HG03135 (cell line): ENCODE measurements at regions not wholly inside any gene's neighbourhood (a gene's known extent, or its start where the extent isn't known, plus 50 kb on each side); places are given as distances from the start of the nearest gene placed in this dataset.
A peak's percentile ranks its signal among the peaks of the same experiment; 100 is the strongest.
"Not testable (repeated sequence)": the region's sequence is repeated elsewhere in the genome, so short reads cannot be mapped to it uniquely, and the experiment has no call there.

ENCODE experiments used
- ATAC-seq: cut with Tn5 transposase; IDR thresholded peaks from one replicate; pipeline ENCODE4 v1.9.1; 2021; ENCODE audit warnings: mild to moderate bottlenecking, moderate library complexity; ENCODE audit not compliant: unreplicated experiment

- no peak for ATAC-seq
Observed at GRCh38 chr2:19109518-19109917, 248.9 kb downstream of the OSR1 start.

GRCh38 chr2:19106376-19106775, 252.0 kb downstream of the OSR1 start:
- no peak for ATAC-seq

- ATAC-seq: no peak
Observed at GRCh38 chr2:19104503-19104902, 253.9 kb downstream of the OSR1 start.

GRCh38 chr2:19102696-19103423, 255.6 kb downstream of the OSR1 start:
- ATAC-seq: no peak

- ATAC-seq: no peak
Observed at GRCh38 chr2:19101968-19102367, 256.5 kb downstream of the OSR1 start.

GRCh38 chr2:19100570-19100969, 257.9 kb downstream of the OSR1 start:
- ATAC-seq: no peak

- no peak for ATAC-seq
Observed at GRCh38 chr2:19099181-19099580, 259.2 kb downstream of the OSR1 start.

- ATAC-seq: no peak
Observed at GRCh38 chr2:19098467-19099160, 259.8 kb downstream of the OSR1 start.

- not testable (repeated sequence) for ATAC-seq
Observed at GRCh38 chr2:19089476-19089875, 268.9 kb downstream of the OSR1 start.

GRCh38 chr2:19086231-19086651, 272.2 kb downstream of the OSR1 start:
- ATAC-seq: no peak

- ATAC-seq: no peak
Observed at GRCh38 chr2:19078709-19079108, 279.7 kb downstream of the OSR1 start.

GRCh38 chr2:19073522-19073921, 284.9 kb downstream of the OSR1 start:
- ATAC-seq: no peak

- no peak for ATAC-seq
Observed at GRCh38 chr2:19072161-19072560, 286.3 kb downstream of the OSR1 start.

GRCh38 chr2:19070886-19071285, 287.5 kb downstream of the OSR1 start:
- ATAC-seq: no peak

- no peak for ATAC-seq
Observed at GRCh38 chr2:19068206-19068605, 290.2 kb downstream of the OSR1 start.

GRCh38 chr2:19062370-19062769, 296.1 kb downstream of the OSR1 start:
- no peak for ATAC-seq

- ATAC-seq: no peak
Observed at GRCh38 chr2:19059076-19059475, 299.3 kb downstream of the OSR1 start.

- ATAC-seq: no peak
Observed at GRCh38 chr2:19051203-19051831, 307.1 kb downstream of the OSR1 start.

- ATAC-seq: no peak
Observed at GRCh38 chr2:19050354-19050753, 308.1 kb downstream of the OSR1 start.

GRCh38 chr2:19048593-19049266, 309.7 kb downstream of the OSR1 start:
- no peak for ATAC-seq

- ATAC-seq: peak; percentile 92
Observed at GRCh38 chr2:19046986-19047780, 311.2 kb downstream of the OSR1 start.
